ENCODE measurements at regions not wholly inside any gene's neighbourhood (a gene's known extent, or its start where the extent isn't known, plus 50 kb on each side); places are given as distances from the start of the nearest gene placed in this dataset.

DNA sequence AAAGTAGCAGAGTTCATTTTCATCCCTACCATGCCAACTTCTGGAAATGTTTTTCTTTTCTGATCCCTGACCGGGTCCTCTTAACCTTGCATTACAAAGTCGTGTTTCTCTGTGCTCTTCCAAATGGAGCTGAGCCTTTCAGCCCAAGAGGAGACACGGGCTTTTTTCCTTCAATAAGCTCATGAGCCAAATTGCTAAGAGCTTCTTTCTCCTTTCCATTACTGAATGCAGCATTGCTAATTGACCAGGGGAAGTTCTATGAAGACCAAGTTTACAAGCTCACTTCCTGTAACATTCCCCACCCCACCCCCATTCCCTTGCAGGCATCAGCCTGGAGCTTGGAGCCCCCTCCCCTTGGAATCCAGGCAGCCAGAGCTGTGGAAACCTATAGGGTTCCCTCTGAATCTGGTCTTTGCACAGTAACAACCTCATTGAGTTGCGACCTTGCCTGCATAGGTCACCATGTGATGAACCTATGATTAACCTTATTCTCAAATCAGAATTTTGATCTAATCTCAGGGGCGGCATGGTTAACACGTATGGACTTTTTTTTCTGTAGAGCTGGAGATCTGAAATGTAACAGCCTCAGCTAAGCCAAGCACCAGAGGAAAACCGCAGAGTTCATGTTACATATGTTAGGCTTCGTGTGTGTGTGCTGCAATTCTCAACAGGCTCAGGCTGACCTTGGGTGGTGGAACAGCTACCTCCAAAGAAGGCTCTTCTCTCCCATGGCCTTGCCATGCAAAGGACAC, 395.7 kb upstream of the ZNF462 start:
- TF ChIP-seq CTCF (IDR thresholded peaks at IDR 0.05; ENCODE audit: poor library complexity): no peak
- no peak for TF ChIP-seq EZH2 (IDR thresholded peaks at IDR 0.05; ENCODE audit: borderline replicate concordance)

All from hepatocyte (in vitro differentiated cells).